A549 (cell line): ENCODE measurements at regions not wholly inside any gene's neighbourhood (a gene's known extent, or its start where the extent isn't known, plus 50 kb on each side); places are given as distances from the start of the nearest gene placed in this dataset.

ENCODE experiments used
- CHD2 ChIP-seq: fragments of 150-350 bp; IDR thresholded peaks from 2 replicates; pipeline ENCODE4 v1.6.1; 2014; ENCODE audit warnings: low read length; ENCODE audit not compliant: partially characterized antibody
- MYC ChIP-seq: IDR thresholded peaks from 2 replicates; pipeline ENCODE4 v1.6.1; 2012; ENCODE audit warnings: mild to moderate bottlenecking, inconsistent platforms, low read length, improper control_type of control experiment, borderline replicate concordance
- POLR2A ChIP-seq: IDR thresholded peaks from 2 replicates; pipeline ENCODE4 v1.6.1; 2012; ENCODE audit warnings: mild to moderate bottlenecking, low read length
- RCOR1 ChIP-seq: fragments of 150-350 bp; IDR thresholded peaks from 2 replicates; pipeline ENCODE4 v1.6.1; 2014; ENCODE audit warnings: antibody characterized with exemption, low read length, low read depth
- RFX5 ChIP-seq: fragments of 450-650 bp; IDR thresholded peaks from 2 replicates; pipeline ENCODE4 v1.7.1; 2014; ENCODE audit warnings: antibody characterized with exemption, mild to moderate bottlenecking, moderate library complexity
- TF ChIP-seq, protein P1 (sequence below): IDR thresholded peaks from 2 replicates; pipeline ENCODE4 v1.6.1; 2012
- TF ChIP-seq, protein P2 (sequence below): fragments of >200 bp; sonication (Bioruptor Twin); formaldehyde crosslinking; IDR thresholded peaks from 3 replicates; pipeline ENCODE4 v1.5.1; 2016
- TF ChIP-seq, protein P3 (sequence below): fragments of 250-450 bp; sonication (Bioruptor Pico); IDR thresholded peaks from 2 replicates; pipeline ENCODE4 v1.5.0; 2021; ENCODE audit warnings: mild to moderate bottlenecking, moderate library complexity, borderline replicate concordance

DNA sequence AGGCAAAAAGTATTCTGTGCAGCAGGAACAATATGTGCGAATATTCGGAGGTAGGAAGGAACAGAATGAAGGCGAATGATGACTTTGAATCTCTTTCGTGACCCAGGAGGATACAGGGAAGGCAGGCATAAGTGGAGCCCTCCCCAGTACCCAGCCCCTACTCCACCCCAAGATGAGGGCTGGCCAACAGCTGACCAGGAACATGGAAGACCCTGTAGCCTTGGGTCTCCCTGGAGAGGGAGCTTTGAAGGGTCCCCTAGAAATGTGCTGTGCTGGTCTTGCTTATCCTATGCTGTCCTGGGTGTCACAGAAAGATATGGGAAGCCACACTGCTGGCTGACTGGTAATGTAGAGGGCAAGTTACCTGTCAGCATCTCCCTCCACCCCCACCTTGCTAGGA lies 113.7 kb upstream of the NCAM1 start:
- TF ChIP-seq MYC (no peak), CHD2 (no peak), RFX5 (no peak), RCOR1 (no peak), POLR2A (no peak)
- TF ChIP-seq, protein P1, sequence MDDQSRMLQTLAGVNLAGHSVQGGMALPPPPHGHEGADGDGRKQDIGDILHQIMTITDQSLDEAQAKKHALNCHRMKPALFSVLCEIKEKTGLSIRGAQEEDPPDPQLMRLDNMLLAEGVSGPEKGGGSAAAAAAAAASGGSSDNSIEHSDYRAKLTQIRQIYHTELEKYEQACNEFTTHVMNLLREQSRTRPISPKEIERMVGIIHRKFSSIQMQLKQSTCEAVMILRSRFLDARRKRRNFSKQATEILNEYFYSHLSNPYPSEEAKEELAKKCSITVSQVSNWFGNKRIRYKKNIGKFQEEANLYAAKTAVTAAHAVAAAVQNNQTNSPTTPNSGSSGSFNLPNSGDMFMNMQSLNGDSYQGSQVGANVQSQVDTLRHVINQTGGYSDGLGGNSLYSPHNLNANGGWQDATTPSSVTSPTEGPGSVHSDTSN: no peak
- TF ChIP-seq, protein P2, sequence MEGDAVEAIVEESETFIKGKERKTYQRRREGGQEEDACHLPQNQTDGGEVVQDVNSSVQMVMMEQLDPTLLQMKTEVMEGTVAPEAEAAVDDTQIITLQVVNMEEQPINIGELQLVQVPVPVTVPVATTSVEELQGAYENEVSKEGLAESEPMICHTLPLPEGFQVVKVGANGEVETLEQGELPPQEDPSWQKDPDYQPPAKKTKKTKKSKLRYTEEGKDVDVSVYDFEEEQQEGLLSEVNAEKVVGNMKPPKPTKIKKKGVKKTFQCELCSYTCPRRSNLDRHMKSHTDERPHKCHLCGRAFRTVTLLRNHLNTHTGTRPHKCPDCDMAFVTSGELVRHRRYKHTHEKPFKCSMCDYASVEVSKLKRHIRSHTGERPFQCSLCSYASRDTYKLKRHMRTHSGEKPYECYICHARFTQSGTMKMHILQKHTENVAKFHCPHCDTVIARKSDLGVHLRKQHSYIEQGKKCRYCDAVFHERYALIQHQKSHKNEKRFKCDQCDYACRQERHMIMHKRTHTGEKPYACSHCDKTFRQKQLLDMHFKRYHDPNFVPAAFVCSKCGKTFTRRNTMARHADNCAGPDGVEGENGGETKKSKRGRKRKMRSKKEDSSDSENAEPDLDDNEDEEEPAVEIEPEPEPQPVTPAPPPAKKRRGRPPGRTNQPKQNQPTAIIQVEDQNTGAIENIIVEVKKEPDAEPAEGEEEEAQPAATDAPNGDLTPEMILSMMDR: no peak
- TF ChIP-seq, protein P3, sequence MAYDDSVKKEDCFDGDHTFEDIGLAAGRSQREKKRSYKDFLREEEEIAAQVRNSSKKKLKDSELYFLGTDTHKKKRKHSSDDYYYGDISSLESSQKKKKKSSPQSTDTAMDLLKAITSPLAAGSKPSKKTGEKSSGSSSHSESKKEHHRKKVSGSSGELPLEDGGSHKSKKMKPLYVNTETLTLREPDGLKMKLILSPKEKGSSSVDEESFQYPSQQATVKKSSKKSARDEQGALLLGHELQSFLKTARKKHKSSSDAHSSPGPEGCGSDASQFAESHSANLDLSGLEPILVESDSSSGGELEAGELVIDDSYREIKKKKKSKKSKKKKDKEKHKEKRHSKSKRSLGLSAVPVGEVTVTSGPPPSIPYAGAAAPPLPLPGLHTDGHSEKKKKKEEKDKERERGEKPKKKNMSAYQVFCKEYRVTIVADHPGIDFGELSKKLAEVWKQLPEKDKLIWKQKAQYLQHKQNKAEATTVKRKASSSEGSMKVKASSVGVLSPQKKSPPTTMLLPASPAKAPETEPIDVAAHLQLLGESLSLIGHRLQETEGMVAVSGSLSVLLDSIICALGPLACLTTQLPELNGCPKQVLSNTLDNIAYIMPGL (CRISPR knock-in tag): no peak
